HEK293 (cell line): ENCODE measurements at regions not wholly inside any gene's neighbourhood (a gene's known extent, or its start where the extent isn't known, plus 50 kb on each side); places are given as distances from the start of the nearest gene placed in this dataset.

Source experiments
- CTCF ChIA-PET: fragments of 350-600 bp; formaldehyde crosslinking; extraction: SDS; loops from one replicate; lab custom pipeline; 2021; ENCODE audit warnings: antibody characterized with exemption; lab: Yijun Ruan, JAX
- POLR2A ChIA-PET: fragments of 300-600 bp; formaldehyde crosslinking; extraction: SDS; loops from one replicate; lab custom pipeline; 2020; ENCODE audit warnings: antibody characterized with exemption, inconsistent platforms; lab: Yijun Ruan, JAX
- H3K27ac ChIP-seq: fragments of 200-500 bp; sonication (Bioruptor generic); 2 replicates; pipeline ENCODE4 v1.5.1; 2014; ENCODE audit warnings: low read depth, low read length, control low read depth, inconsistent platforms; ENCODE audit errors: extremely low read depth
- H3K36me3 ChIP-seq, 2 experiments: fragments of 200-500 bp in 1 of 2; sonication (Bioruptor generic) in 1 of 2; 1 replicate in 1 of 2; 2 replicates in 1 of 2; pipeline ENCODE4 v1.5.1; 2014 to 2017; ENCODE audit warnings: inconsistent platforms in 2 of 2, low read length in 2 of 2; ENCODE audit not compliant: control insufficient read depth in 2 of 2, insufficient read depth in 1 of 2
- H3K4me1 ChIP-seq: fragments of 200-500 bp; sonication (Bioruptor generic); 2 replicates; pipeline ENCODE4 v1.5.1; 2014; ENCODE audit warnings: mild to moderate bottlenecking, low read length, inconsistent platforms; ENCODE audit not compliant: control insufficient read depth, insufficient read depth
- H3K4me3 ChIP-seq: 2 replicates; pipeline ENCODE4 v1.5.1; 2011; ENCODE audit warnings: low read depth, mild to moderate bottlenecking, control low read depth, low read length, moderate library complexity
- H3K9me3 ChIP-seq: fragments of 200-500 bp; sonication (Bioruptor generic); 2 replicates; pipeline ENCODE4 v1.5.1; 2014; ENCODE audit warnings: low read depth, low read length, inconsistent platforms; ENCODE audit not compliant: control insufficient read depth, insufficient read depth
- KLF17 ChIP-seq: fragments of 450-650 bp; formaldehyde crosslinking; IDR thresholded peaks from 2 replicates; pipeline ENCODE4 v1.5.1; 2016; ENCODE audit warnings: missing biosample characterization, missing genetic modification characterization
- KLF7 ChIP-seq: fragments of 450-650 bp; formaldehyde crosslinking; IDR thresholded peaks from 2 replicates; pipeline ENCODE4 v1.5.1; 2016; ENCODE audit warnings: missing biosample characterization, missing genetic modification characterization, borderline replicate concordance
- MYNN ChIP-seq: fragments of 450-650 bp; formaldehyde crosslinking; IDR thresholded peaks from 2 replicates; pipeline ENCODE4 v1.5.1; 2016; ENCODE audit warnings: missing biosample characterization, missing genetic modification characterization, borderline replicate concordance
- PRDM10 ChIP-seq: fragments of 450-650 bp; formaldehyde crosslinking; IDR thresholded peaks from 2 replicates; pipeline ENCODE4 v1.5.1; 2016; ENCODE audit warnings: missing biosample characterization, missing genetic modification characterization
- YY2 ChIP-seq: fragments of 450-650 bp; formaldehyde crosslinking; IDR thresholded peaks from 2 replicates; pipeline ENCODE4 v1.5.1; 2016; ENCODE audit warnings: missing biosample characterization, missing genetic modification characterization
- ZBTB11 ChIP-seq: fragments of 450-650 bp; formaldehyde crosslinking; conservative IDR thresholded peaks from 2 replicates; pipeline ENCODE4 v1.5.1; 2016; ENCODE audit warnings: low read depth, missing biosample characterization, missing genetic modification characterization
- ZBTB49 ChIP-seq: fragments of 450-650 bp; formaldehyde crosslinking; IDR thresholded peaks from 2 replicates; pipeline ENCODE4 v1.5.1; 2016; ENCODE audit warnings: missing biosample characterization, missing genetic modification characterization, low read depth
- ZNF138 ChIP-seq: fragments of 450-650 bp; formaldehyde crosslinking; IDR thresholded peaks from 2 replicates; pipeline ENCODE4 v1.5.1; 2016; ENCODE audit warnings: missing biosample characterization, missing genetic modification characterization, borderline replicate concordance
- ZNF140 ChIP-seq: fragments of 450-650 bp; formaldehyde crosslinking; IDR thresholded peaks from 2 replicates; pipeline ENCODE4 v1.5.1; 2016; ENCODE audit warnings: missing biosample characterization, missing genetic modification characterization
- ZNF2 ChIP-seq: fragments of 450-650 bp; formaldehyde crosslinking; IDR thresholded peaks from 2 replicates; pipeline ENCODE4 v1.5.1; 2016; ENCODE audit warnings: missing biosample characterization, missing genetic modification characterization
- ZNF292 ChIP-seq: fragments of 450-650 bp; formaldehyde crosslinking; IDR thresholded peaks from 2 replicates; pipeline ENCODE4 v1.5.1; 2016; ENCODE audit warnings: low read depth, missing biosample characterization, missing genetic modification characterization, borderline replicate concordance
- ZNF433 ChIP-seq: fragments of 450-650 bp; formaldehyde crosslinking; IDR thresholded peaks from 2 replicates; pipeline ENCODE4 v1.5.1; 2016; ENCODE audit warnings: missing biosample characterization, missing genetic modification characterization, low read depth
- ZNF449 ChIP-seq: fragments of 450-650 bp; formaldehyde crosslinking; IDR thresholded peaks from 2 replicates; pipeline ENCODE4 v1.5.1; 2017; ENCODE audit warnings: missing biosample characterization, mild to moderate bottlenecking, missing genetic modification characterization, moderate library complexity
- ZNF530 ChIP-seq: fragments of 450-650 bp; formaldehyde crosslinking; IDR thresholded peaks from 2 replicates; pipeline ENCODE4 v1.5.1; 2016; ENCODE audit warnings: low read depth, missing biosample characterization, missing genetic modification characterization
- ZNF596 ChIP-seq: fragments of 450-650 bp; IDR thresholded peaks from 2 replicates; pipeline ENCODE4 v1.5.0; 2018; ENCODE audit warnings: missing biosample characterization, mild to moderate bottlenecking, missing genetic modification characterization, moderate library complexity
- ZNF677 ChIP-seq: fragments of 450-650 bp; IDR thresholded peaks from 2 replicates; pipeline ENCODE4 v1.5.0; 2018; ENCODE audit warnings: missing biosample characterization, mild to moderate bottlenecking, missing genetic modification characterization, moderate library complexity
- ZNF785 ChIP-seq: fragments of 450-650 bp; formaldehyde crosslinking; IDR thresholded peaks from 2 replicates; pipeline ENCODE4 v1.5.1; 2016; ENCODE audit warnings: missing biosample characterization, missing genetic modification characterization
- ZSCAN23 ChIP-seq: fragments of 450-650 bp; formaldehyde crosslinking; IDR thresholded peaks from 2 replicates; pipeline ENCODE4 v1.5.1; 2016; ENCODE audit warnings: missing biosample characterization, missing genetic modification characterization
- TF ChIP-seq, protein P1 (sequence below): fragments of 450-650 bp; formaldehyde crosslinking; IDR thresholded peaks from 2 replicates; pipeline ENCODE4 v1.5.1; 2016; ENCODE audit warnings: missing biosample characterization, missing genetic modification characterization, low read depth
- TF ChIP-seq, protein P2 (sequence below): fragments of 450-650 bp; formaldehyde crosslinking; IDR thresholded peaks from 2 replicates; pipeline ENCODE4 v1.5.1; 2016; ENCODE audit warnings: missing biosample characterization, missing genetic modification characterization

- ChIA-PET POLR2A (no interaction called here), CTCF (interaction anchor here (0.8 kb wide), 2 partner anchors 25 to 1098 kb away, joined by 3 read pairs; no protein-coding TSS in a partner anchor)
- no peak for TF ChIP-seq ZNF785 (tag by site-specific recombination)
- TF ChIP-seq MYNN (tag by site-specific recombination) = no peak
- no peak for TF ChIP-seq ZNF138 (tag by site-specific recombination)
- TF ChIP-seq, protein P1, sequence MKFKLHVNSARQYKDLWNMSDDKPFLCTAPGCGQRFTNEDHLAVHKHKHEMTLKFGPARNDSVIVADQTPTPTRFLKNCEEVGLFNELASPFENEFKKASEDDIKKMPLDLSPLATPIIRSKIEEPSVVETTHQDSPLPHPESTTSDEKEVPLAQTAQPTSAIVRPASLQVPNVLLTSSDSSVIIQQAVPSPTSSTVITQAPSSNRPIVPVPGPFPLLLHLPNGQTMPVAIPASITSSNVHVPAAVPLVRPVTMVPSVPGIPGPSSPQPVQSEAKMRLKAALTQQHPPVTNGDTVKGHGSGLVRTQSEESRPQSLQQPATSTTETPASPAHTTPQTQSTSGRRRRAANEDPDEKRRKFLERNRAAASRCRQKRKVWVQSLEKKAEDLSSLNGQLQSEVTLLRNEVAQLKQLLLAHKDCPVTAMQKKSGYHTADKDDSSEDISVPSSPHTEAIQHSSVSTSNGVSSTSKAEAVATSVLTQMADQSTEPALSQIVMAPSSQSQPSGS = no peak
- TF ChIP-seq ZNF596 (tag by site-specific recombination) = no peak
- no peak for TF ChIP-seq ZNF433 (tag by site-specific recombination)
- TF ChIP-seq KLF7 (tag by site-specific recombination) = no peak
- no peak for TF ChIP-seq ZSCAN23 (tag by site-specific recombination)
- no peak for TF ChIP-seq ZBTB11
- TF ChIP-seq ZNF449 (tag by site-specific recombination) = no peak
- TF ChIP-seq, protein P2, sequence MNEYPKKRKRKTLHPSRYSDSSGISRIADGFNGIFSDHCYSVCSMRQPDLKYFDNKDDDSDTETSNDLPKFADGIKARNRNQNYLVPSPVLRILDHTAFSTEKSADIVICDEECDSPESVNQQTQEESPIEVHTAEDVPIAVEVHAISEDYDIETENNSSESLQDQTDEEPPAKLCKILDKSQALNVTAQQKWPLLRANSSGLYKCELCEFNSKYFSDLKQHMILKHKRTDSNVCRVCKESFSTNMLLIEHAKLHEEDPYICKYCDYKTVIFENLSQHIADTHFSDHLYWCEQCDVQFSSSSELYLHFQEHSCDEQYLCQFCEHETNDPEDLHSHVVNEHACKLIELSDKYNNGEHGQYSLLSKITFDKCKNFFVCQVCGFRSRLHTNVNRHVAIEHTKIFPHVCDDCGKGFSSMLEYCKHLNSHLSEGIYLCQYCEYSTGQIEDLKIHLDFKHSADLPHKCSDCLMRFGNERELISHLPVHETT (tag by site-specific recombination) = no peak
- no peak for TF ChIP-seq ZBTB49 (tag by site-specific recombination)
- no peak for TF ChIP-seq ZNF292
- no peak for TF ChIP-seq ZNF140
- no peak for TF ChIP-seq ZNF2 (tag by site-specific recombination)
- Histone ChIP-seq H3K27ac (no peak overlapping the region), H3K4me1 (no peaks in the 10 kb centered on the region), H3K36me3 (no peaks in the 10 kb centered on the region), H3K4me3 (no peak overlapping the region), H3K9me3 (no peaks in the 10 kb centered on the region)
Observed at GRCh38 chr14:61918998-61919397, 156.8 kb downstream of the SNAPC1 start.

DNA sequence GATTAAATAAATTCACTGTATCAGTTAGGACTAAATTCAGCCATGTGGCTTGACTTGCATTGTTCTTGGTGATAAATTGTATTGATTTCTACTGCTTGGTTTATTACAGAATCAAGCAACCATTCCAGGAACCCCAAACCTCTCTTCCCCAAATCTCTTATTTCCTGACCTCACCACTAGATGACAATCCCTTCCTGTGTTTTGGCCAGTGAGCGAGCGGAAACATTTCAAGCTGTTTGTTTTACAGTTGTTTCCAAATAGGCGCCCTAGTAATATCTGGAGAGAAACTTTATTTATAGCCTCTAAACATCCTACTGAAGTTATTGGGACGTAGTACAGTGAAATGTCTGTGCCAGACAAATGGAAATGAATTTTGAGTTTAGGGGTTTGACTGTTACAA is 161.1 kb downstream of the SNAPC1 start:
- H3K36me3 ChIP-seq = no peaks in the 10 kb centered on the region
- H3K4me1 ChIP-seq = peaks cover 6% of the 10 kb centered on the region
- ChIA-PET POLR2A (no interaction called here), CTCF (interaction anchor here (0.6 to 0.7 kb wide), 3 partner anchors 177 to 1354 kb away, joined by 3 read pairs; no protein-coding TSS in a partner anchor)
- H3K27ac ChIP-seq = no peak overlapping the region
- no peaks in the 10 kb centered on the region for H3K9me3 ChIP-seq
- no peak overlapping the region for H3K4me3 ChIP-seq
- TF ChIP-seq KLF17 (tag by site-specific recombination) = no peak
- TF ChIP-seq YY2 (tag by site-specific recombination) = no peak
- no peak for TF ChIP-seq PRDM10
- TF ChIP-seq ZNF677 = no peak
- TF ChIP-seq ZNF530 = no peak
